K562 (cell line): ENCODE measurements at regions not wholly inside any gene's neighbourhood (a gene's known extent, or its start where the extent isn't known, plus 50 kb on each side); places are given as distances from the start of the nearest gene placed in this dataset.

Experiments used
- ATAC-seq: fragments of 200-7000 bp; cut with Tn5 transposase; 3 replicates; pipeline ENCODE4 v1.9.1; 2020; ENCODE audit warnings: moderate library complexity
- BruUV-seq: library from RNA; stranded (reverse); fragments of 400-500 nt; replicated peaks from 2 replicates; lab custom pipeline; 2021; lab: Mats Ljungman, UMichigan
- CTCF ChIA-PET: fragments of 300-600 bp; formaldehyde crosslinking; extraction: SDS; loops from one replicate; lab custom pipeline; 2021; ENCODE audit warnings: low intra/inter-chr PET ratio; lab: Yijun Ruan, JAX
- POLR2A ChIA-PET: fragments of 300-600, 350-650 bp; sonication (Branson Sonifier 250); formaldehyde crosslinking; extraction: SDS; loops from one replicate; lab custom pipeline; 2021; ENCODE audit warnings: antibody characterized with exemption, inconsistent platforms; lab: Yijun Ruan, JAX
- DNase-seq, 4 experiments: peaks; one replicate each; pipeline versions ENCODE4 v3.0.0 to v3.0.0-alpha.2; 2011 to 2018; ENCODE audit warnings: low spot score in 3 of 4, mixed read lengths in 3 of 4; ENCODE audit errors: extremely low read depth in 1 of 4
- FAIRE-seq: peaks from 2 replicates; lab custom pipeline; 2011; peaks lifted over from hg19 to GRCh38; lab: Jason Lieb, UNC
- H2AFZ ChIP-seq: 2 replicates; pipeline ENCODE4 v1.6.0; 2011; ENCODE audit warnings: low read depth, low read length, control low read depth, inconsistent platforms
- H3K27ac ChIP-seq: fragments of 200-600 bp; 3 replicates; pipeline ENCODE4 v1.8.0; 2011; ENCODE audit warnings: low read depth, mild to moderate bottlenecking, control low read depth, inconsistent platforms, low read length, moderate library complexity, mixed read lengths; ENCODE audit errors: extremely low read depth
- H3K27me3 ChIP-seq, 2 experiments: fragments of 300-600 bp in 1 of 2; 2 replicates in 1 of 2; 3 replicates in 1 of 2; pipeline versions ENCODE4 v1.6.0 to v1.8.0; 2011; ENCODE audit warnings: inconsistent platforms in 2 of 2, low read length in 2 of 2, mild to moderate bottlenecking in 1 of 2, mixed read lengths in 1 of 2, moderate library complexity in 1 of 2; ENCODE audit not compliant: control insufficient read depth in 2 of 2, insufficient read depth in 2 of 2
- H3K36me3 ChIP-seq: fragments of 300-600 bp; 3 replicates; pipeline ENCODE4 v1.8.0; 2011; ENCODE audit warnings: mild to moderate bottlenecking, low read length, inconsistent platforms; ENCODE audit not compliant: control insufficient read depth, insufficient read depth
- H3K4me1 ChIP-seq, 2 experiments: fragments of 200-600 bp in 1 of 2; replicated peaks in 1 of 2; 2 replicates in 1 of 2; 3 replicates in 1 of 2; pipeline versions ENCODE4 v1.5.1 to v1.8.0; 2011; ENCODE audit warnings: inconsistent platforms in 2 of 2, low read length in 2 of 2, mild to moderate bottlenecking in 1 of 2, mixed read lengths in 1 of 2, moderate library complexity in 1 of 2; ENCODE audit not compliant: control insufficient read depth in 2 of 2, insufficient read depth in 2 of 2
- H3K4me2 ChIP-seq: 2 replicates; pipeline ENCODE4 v1.6.1; 2011; ENCODE audit warnings: low read length, control low read depth, inconsistent platforms, mixed read lengths; ENCODE audit not compliant: insufficient read depth
- H3K4me3 ChIP-seq: fragments of 200-600 bp; sonication (generic), shearing (Covaris generic); 2 replicates; pipeline ENCODE4 v1.5.1; 2016; ENCODE audit warnings: control low read depth, inconsistent platforms
- H3K79me2 ChIP-seq: fragments of 200-600 bp; 3 replicates; pipeline ENCODE4 v1.8.0; 2011; ENCODE audit warnings: low read length, inconsistent platforms; ENCODE audit not compliant: control insufficient read depth, insufficient read depth
- H3K9ac ChIP-seq, 2 experiments: 2 replicates each; pipeline versions ENCODE4 v1.6.0 to v1.6.1; 2011; ENCODE audit warnings: low read depth in 2 of 2, low read length in 2 of 2, control low read depth in 1 of 2, inconsistent platforms in 1 of 2, mild to moderate bottlenecking in 1 of 2, mixed read lengths in 1 of 2; ENCODE audit not compliant: insufficient read depth in 1 of 2
- H3K9me1 ChIP-seq: one replicate; pipeline ENCODE4 v1.6.0; 2011; ENCODE audit warnings: inconsistent platforms, mild to moderate bottlenecking, low read length, moderate library complexity; ENCODE audit not compliant: control insufficient read depth, insufficient read depth
- H3K9me3 ChIP-seq: replicated peaks from 2 replicates; pipeline ENCODE4 v1.5.1; 2011; ENCODE audit warnings: low read depth, low read length, inconsistent platforms; ENCODE audit not compliant: control insufficient read depth, insufficient read depth
- H4K20me1 ChIP-seq: replicated peaks from 2 replicates; pipeline ENCODE4 v1.6.1; 2011; ENCODE audit warnings: low read length, inconsistent platforms, mixed read lengths; ENCODE audit not compliant: control insufficient read depth, insufficient read depth
- PHB ChIP-seq: fragments of 250-450 bp; sonication (Bioruptor Pico); IDR thresholded peaks from 2 replicates; pipeline ENCODE4 v1.5.0; 2021
- XRCC5 ChIP-seq: fragments of 200-400 bp; formaldehyde crosslinking; IDR thresholded peaks from 2 replicates; pipeline ENCODE4 v1.6.1; 2017; ENCODE audit warnings: low read depth, mild to moderate bottlenecking, low read length
- ZNF408 ChIP-seq: fragments of 250-450 bp; sonication (Bioruptor Pico); IDR thresholded peaks from 2 replicates; pipeline ENCODE4 v1.4.0; 2020; ENCODE audit warnings: low read depth, mild to moderate bottlenecking, moderate library complexity
- WGBS: fragments of 100-300 bp; shearing (Covaris generic); methylation state at CpG from one replicate; pipeline ENCODE4 v1.1.6; 2016; ENCODE audit warnings: low coverage, mixed read lengths; ENCODE audit not compliant: insufficient coverage; ENCODE audit errors: missing lambda C conversion rate; 5-methylcytosine and 5-hydroxymethylcytosine counted together
- in situ Hi-C: fragments of 300-500 bp; cut with MboI; formaldehyde crosslinking; loops from 4 replicates; pipeline ENCODE4 v1.15.0; 2018; ENCODE audit warnings: inconsistent platforms, mixed read lengths
- intact Hi-C: fragments of 100-400 bp; cut with micrococcal nuclease; formaldehyde crosslinking; loops from 2 replicates; pipeline ENCODE4 v1.14.2; 2022
- TF ChIP-seq, protein P1 (sequence below): fragments of 450-650 bp; IDR thresholded peaks from 2 replicates; pipeline ENCODE4 v1.6.1; 2017; ENCODE audit warnings: antibody characterized with exemption, mild to moderate bottlenecking

DNA sequence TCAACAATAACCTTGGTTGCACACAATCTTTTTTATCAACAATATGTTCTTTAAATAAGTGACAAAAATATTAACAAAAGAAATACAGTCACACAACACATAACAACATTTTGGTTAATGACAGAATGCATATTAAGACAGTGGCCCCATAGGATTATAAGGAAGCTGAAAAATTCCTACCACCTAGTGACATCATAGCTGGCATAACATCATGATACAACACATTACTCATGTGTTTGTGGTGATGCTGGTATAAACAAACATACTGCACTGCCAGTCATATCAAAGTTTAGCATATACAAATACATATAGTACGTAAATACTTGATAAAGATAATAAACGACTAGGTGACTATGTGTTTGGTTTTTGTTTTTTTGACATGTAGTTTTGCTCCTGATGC lies 344.8 kb upstream of the POU5F2 start:
- no peaks in the 10 kb centered on the region for H3K36me3 ChIP-seq
- POLR2A ChIA-PET = no interaction called here

DNA sequence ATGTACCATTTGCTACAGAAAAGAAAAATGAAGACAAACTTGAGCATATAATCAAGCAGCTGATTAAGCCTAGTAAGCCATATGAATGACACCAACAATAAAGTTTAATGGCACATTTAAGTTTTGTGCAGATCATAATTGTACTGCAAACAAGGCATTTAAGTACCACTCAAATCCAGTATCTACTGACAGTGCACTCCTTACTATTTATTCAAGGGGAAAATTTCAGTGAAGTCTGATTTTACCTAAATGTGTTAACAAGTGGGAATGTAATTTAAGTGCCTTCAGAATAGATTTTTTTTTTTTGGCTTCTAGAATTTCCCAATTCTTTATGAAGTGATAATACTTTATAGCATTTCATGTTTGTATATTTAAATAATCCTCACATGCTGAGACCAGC lies 341.0 kb upstream of the POU5F2 start:
- no peak for TF ChIP-seq PHB
- TF ChIP-seq, protein P1, sequence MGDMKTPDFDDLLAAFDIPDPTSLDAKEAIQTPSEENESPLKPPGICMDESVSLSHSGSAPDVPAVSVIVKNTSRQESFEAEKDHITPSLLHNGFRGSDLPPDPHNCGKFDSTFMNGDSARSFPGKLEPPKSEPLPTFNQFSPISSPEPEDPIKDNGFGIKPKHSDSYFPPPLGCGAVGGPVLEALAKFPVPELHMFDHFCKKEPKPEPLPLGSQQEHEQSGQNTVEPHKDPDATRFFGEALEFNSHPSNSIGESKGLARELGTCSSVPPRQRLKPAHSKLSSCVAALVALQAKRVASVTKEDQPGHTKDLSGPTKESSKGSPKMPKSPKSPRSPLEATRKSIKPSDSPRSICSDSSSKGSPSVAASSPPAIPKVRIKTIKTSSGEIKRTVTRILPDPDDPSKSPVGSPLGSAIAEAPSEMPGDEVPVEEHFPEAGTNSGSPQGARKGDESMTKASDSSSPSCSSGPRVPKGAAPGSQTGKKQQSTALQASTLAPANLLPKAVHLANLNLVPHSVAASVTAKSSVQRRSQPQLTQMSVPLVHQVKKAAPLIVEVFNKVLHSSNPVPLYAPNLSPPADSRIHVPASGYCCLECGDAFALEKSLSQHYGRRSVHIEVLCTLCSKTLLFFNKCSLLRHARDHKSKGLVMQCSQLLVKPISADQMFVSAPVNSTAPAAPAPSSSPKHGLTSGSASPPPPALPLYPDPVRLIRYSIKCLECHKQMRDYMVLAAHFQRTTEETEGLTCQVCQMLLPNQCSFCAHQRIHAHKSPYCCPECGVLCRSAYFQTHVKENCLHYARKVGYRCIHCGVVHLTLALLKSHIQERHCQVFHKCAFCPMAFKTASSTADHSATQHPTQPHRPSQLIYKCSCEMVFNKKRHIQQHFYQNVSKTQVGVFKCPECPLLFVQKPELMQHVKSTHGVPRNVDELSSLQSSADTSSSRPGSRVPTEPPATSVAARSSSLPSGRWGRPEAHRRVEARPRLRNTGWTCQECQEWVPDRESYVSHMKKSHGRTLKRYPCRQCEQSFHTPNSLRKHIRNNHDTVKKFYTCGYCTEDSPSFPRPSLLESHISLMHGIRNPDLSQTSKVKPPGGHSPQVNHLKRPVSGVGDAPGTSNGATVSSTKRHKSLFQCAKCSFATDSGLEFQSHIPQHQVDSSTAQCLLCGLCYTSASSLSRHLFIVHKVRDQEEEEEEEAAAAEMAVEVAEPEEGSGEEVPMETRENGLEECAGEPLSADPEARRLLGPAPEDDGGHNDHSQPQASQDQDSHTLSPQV = no peak
- Histone ChIP-seq H3K27ac (no peak overlapping the region), H3K4me1 (no peaks in the 10 kb centered on the region), H3K36me3 (no peaks in the 10 kb centered on the region), H3K9me3 (no peaks in the 10 kb centered on the region), H3K79me2 (no peaks in the 10 kb centered on the region), H3K4me2 (no peak overlapping the region), H3K9ac (no peak overlapping the region), H3K4me3 (no peak overlapping the region), H4K20me1 (no peaks in the 10 kb centered on the region), H3K9me1 (no peaks in the 10 kb centered on the region), H2AFZ (no peak overlapping the region), H3K27me3 (no peaks in the 10 kb centered on the region)
- ChIA-PET POLR2A (no interaction called here), CTCF (no interaction called here)
- intact Hi-C loops (loop anchor here (10.0 kb wide), 1 partner anchor 168 kb away; no protein-coding TSS in a partner anchor), in situ Hi-C loops (no loop called here)
- BruUV-seq = no TSS peak
- FAIRE-seq = no peak
- no peak for DNase-seq
- no peak for ATAC-seq

More for the DNA sequence above, 344.8 kb upstream of the POU5F2 start:
- H3K27me3 ChIP-seq = no peaks in the 10 kb centered on the region
- no peak overlapping the region for H3K4me3 ChIP-seq
- no TSS peak for BruUV-seq
- H3K27ac ChIP-seq = no peak overlapping the region
- WGBS = 16% methylated on average over 2 of the region's 2 CpGs
- H3K4me2 ChIP-seq = no peak overlapping the region
- no peaks in the 10 kb centered on the region for H3K9me1 ChIP-seq
- no peak overlapping the region for H3K9ac ChIP-seq
- DNase-seq = no peak
- no peaks in the 10 kb centered on the region for H3K79me2 ChIP-seq
- H4K20me1 ChIP-seq = no peaks in the 10 kb centered on the region
- no peak overlapping the region for H2AFZ ChIP-seq
- CTCF ChIA-PET = no interaction called here
- TF ChIP-seq ZNF408 (CRISPR knock-in tag) (no peak), XRCC5 (no peak)
- TF ChIP-seq, all 486 proteins: peak for 0
- H3K9me3 ChIP-seq = no peaks in the 10 kb centered on the region
- FAIRE-seq = no peak
- no peak for ATAC-seq
- intact Hi-C loops = loop anchor here (10.0 kb wide), 1 partner anchor 171 kb away; no protein-coding TSS in a partner anchor
- in situ Hi-C loops = no loop called here
- H3K4me1 ChIP-seq = no peaks in the 10 kb centered on the region
